NCI-H226 (cell line): ENCODE measurements at regions not wholly inside any gene's neighbourhood (a gene's known extent, or its start where the extent isn't known, plus 50 kb on each side); places are given as distances from the start of the nearest gene placed in this dataset.

Experiments used
- DNase-seq: peaks from one replicate; pipeline ENCODE4 v3.0.0-alpha.2; 2015

DNA sequence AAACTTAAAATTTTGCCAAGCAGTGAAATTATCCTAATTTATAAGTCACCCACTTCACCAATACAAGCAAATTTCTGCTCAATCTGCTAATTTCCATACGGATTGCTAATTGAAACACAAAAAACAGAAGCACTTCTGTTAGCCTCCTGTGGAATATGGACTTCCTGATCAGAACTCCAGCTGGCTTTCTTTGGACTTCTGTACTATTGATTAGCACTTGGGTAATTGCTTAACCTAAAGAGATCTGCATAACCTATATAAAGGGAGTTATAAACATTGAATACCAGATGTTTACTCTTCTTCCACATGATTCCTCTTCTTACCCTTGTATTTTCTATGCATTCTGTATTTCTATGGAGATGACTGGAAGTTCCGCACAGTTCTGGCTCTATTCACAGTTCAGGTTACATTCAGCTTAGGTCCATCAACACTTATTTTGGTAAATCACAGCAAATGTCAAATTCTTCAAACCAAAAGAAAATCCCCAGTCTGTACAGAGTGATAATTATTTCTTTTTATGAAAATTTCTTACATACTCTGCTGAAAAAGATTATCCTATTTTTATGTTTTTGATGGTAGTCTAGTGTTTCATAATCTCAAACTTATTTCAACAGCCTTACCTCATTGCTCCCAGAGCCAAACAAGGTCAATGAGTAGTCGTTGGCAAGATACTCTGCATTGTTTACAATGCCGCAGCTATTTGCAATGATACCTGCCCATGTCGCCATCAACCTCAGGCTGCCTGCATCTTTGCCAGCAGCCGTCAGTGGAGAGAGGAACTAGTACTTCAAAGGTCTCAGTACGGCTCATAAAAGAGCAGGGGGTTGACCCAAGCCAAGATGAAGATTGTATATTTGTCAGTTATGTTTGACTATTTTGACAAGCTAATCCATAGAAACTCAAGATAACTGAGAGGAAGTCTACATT is 225.6 kb downstream of the AHR start:
- peak; percentile 97 for DNase-seq

DNA sequence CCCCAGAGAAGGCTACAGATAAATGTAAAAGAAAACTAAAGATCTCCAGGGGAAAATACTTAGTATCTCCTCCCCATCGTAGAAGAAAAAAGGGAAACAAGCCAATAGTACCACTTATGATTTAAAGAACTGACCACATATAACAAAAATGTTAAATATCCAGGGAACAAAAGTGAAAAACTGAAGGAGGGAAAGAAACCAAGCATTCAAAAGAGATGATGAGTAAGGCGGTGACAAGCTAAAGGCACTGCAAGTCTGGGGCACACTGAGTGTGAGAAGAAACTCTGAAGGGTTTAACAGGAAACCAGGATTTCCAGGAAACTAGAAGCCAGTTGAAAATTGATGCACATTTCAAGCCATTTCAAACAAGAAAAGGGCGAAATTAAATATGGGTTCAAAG is 226.3 kb downstream of the AHR start:
- DNase-seq: no peak

DNA sequence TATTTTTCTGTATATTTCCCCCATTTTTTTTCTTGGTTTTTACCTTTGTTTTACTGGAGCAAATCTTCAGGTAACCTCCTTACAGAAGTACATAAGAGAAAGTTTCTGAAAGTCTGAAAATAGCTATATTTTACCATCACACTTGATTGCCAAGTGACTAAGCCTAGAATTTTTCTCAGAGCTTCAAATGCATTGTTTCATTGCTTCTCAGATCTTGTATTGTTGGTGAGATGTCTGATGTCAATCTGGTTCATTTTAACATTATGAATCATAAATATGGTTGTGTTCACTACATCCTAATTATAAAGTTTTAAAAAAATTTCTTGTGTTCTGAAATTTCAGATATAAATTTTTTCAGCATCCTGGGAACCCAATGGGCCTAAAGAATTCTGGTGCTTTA is 228.2 kb downstream of the AHR start:
- DNase-seq: no peak

DNA sequence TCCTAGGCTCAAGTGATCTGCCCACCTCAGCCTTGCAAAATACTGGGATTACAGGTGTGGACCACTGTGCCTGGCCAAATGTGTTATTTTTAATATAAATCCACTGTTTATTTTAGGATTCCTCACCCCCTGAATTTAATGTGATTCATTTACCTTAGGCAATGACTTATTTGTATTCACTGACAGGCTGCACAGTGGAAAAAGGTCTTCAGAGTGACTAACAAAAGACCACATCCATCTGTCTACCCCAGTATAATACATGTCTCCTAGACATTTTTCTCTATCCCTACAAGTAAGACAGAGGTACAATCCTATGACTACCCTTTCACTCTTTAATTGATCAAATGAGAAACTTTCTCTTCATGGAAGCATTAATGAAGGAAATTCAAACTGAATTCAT is 230.2 kb downstream of the AHR start:
- no peak for DNase-seq

DNA sequence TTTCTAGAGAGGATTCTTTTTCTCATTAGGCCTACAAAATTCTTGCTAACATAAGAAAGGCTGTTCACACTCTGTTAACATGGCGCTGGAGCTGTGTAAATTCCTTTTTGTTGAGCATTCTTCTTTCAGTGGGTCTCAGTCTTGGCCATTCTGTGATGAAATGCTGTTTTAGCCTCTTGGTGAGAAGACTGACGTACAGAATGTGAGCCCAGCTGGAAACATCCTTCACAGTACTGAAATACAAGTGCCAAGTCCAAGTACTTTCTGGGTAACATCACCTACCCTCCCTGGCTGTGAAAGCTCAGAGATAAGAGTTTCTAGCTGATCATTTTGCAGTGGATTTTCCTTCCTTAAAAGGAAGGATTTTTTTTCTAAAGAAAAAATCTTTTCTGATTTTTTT is 231.8 kb downstream of the AHR start:
- DNase-seq: peak; percentile 88

DNA sequence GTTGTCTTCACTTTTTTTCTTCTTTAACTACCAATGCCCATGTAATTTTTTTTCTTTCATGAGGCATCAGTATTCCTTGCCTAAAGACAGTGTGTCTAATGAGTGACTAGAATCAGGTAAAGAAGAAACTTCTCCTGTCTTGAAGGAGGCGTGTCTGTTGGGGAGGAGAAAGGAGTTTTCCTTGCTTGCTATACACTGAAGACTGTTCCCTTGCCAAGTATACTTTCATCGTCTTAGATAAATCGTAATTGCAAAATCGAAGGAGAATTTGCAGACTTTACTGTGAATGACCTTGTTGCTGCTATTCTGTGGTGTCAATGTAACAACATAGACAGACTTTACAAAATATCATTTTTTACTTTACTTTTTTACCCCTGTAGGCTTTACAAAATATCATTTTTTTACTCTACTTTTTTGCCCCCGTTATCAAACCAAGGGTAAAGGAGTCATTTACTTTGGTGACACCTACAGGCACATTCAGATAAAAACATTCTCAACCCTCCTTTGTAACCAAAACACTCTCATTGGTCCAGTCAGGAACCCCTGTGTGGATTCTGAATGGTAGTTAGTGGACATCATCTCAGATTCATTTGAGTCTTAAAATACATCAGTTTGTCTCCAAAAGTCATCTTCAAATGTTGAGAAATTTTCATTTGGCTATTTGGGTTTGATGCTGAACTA is 232.4 kb downstream of the AHR start:
- no peak for DNase-seq

DNA sequence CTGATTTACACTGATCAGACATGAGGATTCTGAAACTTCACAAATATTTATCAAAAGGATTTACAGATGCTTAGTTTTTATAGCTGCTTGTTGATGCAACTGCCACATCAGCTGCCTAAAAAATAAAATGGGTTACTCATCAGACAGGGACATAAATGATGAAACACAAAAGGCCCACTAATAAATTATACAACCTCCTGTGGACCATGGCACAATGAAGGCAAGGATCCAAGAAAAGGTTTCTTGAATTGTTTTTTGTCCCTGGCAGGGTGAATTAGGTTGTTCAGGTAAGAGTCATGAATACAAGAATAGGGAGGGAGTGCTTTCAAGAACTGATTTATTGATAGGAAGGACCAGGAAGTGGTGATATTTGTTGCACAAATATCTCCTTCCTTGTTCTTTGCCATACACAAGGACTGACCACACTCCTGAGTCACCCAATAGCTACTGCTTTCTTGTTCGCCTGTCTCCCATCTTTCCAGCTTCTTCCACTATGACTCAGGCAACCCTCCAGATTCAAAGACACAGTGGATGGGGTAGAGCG is 234.5 kb downstream of the AHR start:
- peak; percentile 92 for DNase-seq

DNA sequence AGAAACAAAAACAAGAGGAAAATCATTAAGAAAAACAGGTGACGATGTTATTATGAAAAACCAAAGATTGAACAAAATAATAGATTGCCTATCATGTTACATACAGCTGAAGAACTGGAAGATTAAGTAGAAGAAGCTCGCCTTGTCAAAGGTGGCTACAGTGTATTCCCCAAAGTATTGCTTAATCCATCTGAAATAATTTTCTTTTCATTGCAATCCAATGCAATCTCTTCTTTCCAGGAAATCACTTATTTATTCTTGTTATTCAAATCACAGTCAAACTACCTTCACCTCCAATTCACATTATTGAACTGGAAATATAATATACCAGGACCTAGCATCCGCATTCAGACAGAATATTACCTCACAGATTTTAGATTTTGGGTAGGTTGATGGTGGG is 235.9 kb downstream of the AHR start:
- DNase-seq: no peak

DNA sequence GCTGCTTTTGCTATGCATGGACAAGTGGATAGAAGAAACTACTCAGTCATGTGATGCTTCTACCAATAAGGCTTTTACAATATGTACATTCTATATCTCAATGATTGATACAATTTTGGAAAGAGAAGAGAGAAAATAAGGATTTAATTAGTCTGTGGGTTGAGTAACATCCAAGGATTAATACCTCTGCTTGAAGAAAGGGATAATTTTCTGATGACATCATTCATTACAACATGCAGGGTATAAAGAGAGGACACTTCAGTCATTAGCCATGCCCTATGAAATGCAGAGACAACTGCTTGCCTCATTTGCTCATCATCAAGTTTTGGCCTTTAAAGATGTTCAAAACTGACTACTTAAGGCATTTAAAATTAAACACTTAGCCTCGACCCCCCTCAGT is 237.3 kb downstream of the AHR start:
- DNase-seq: no peak

DNA sequence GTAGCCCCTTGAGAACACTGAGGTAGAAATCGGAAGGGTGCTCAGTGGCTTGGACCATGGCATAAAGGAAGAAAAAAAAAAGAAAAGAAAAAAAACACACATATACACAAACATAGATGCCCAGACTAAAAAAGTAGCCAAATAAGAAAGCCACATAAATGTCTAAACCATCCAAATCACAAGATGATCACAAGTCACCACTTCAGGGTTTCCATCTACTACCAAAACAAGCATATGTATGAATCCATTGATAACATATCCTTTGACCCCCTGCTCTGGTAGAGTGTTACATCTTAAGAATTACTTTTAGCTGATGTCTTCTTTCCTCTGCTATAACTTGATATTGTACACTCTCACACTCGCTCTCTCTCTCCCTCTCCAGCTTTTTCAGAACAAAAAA is 245.9 kb downstream of the AHR start:
- DNase-seq: no peak

DNA sequence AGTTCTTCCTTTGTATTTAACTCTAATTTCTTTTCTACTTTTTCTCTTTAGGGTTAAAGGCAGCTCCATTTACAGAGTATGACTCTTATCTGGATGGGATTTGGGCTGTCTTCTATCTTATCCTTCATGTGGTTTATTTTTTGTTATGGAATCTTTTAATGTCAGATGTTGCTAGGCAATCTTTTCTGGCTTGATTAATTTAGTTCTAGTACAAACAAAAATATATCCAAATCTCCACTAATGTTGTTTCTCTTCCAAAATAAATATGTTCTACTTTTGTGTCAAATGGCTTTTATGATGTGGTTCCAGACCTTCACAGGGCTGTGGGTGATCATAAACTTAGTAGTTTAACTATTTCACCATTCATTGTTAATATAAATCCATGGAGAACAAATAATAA is 246.9 kb downstream of the AHR start:
- DNase-seq: no peak

DNA sequence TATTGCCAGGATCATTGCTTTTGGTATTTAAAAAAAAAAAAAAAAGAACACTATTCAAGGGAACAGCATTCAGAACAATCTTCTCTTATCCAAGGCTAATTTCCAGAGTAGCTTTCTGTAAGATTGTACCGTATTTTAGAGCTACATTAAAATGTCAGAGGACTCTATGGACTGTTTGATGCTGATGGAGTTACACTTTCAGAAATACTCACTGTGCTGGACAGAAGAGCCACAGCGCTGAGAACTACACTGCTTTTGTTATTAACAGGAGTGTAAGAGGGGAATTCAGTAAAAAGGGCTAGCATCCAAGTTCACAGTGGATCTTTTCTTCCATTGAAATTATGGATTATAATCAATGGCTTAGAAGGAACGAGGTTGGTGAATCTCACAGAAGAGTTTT is 247.7 kb downstream of the AHR start:
- no peak for DNase-seq

DNA sequence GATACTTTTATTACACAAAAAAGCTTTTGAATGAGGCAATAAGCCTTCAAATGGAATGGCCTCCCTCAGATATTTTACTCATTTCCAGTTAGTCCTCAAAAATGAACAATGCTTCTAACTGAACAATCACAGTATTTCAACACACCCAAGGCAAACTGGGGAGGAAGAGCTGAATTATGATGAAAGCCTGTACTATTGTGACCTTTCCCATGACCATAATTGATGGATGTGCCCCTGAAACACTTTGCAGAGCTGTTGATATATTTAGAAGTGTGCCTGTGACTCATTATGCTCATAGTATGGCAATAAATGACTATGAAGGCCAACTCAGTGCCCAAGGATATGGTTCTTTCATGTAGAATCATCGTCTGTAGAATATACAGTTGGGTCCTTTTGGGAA is 248.1 kb downstream of the AHR start:
- peak; percentile 68 for DNase-seq

DNA sequence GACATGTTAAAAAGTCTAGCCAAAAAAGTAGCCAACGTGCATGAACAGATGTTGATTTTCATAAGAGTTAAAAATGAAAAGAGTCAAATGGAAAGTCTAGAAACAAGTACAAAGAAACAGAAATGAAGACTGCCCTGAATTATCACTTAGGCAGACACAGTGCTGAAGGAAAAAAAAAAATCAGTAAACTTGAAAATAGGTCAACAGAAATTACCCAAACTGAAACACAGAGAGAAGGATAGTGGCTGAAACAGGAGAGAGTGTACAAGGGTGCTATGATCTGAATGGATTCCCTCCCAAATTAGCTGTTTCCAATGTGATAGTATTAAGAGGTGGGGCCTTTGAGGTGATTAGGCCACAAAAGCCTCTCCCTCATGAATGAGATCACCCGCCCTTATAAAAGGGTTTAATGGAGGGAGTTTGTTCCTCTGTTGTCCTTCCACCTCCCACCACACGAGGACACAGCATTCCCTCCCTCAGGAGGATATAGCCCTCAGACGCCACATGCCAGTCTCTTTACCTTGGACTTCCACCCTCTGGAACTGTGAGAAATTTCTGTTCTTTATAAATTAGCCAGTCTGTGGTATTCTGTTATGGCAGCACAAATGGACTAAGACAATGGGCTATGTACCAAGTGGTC is 249.7 kb downstream of the AHR start:
- DNase-seq: no peak

DNA sequence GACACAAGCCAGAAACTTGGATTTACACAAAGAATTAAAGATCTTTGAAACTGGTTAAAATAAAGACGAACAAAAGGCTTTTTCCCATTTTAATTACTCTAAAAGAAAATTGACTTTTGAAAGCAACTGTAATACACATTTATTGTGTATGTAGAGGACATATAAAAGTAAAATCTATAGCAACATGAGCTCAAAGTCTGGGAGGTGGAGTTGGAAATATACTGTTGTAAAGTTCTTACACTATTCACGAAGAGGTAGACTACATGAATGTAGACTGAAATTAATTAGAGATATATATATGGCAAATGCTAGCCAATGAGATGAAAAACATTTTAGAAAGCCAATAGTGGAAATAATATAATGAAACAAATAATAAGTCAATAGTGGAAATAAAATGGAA is 251.0 kb downstream of the AHR start:
- DNase-seq: no peak

DNA sequence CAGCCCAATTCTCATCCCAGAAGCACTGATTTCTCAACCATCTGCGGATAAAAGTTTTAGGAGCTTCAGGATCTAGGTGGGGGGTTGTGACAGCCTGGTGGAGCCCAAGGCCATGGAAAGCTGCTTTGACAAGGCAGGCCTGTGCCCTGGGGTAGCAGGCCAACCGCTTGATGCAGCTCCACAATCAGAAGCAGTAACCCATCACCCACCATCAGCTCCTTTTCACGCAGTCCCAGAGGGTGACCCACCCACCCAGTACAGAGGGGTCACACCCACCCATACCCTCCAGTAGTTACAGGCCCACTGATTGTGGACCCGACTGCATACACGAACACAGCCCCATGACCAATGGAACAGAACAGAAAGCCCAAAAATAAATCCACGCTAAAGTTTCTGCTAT is 253.9 kb downstream of the AHR start:
- DNase-seq: no peak

DNA sequence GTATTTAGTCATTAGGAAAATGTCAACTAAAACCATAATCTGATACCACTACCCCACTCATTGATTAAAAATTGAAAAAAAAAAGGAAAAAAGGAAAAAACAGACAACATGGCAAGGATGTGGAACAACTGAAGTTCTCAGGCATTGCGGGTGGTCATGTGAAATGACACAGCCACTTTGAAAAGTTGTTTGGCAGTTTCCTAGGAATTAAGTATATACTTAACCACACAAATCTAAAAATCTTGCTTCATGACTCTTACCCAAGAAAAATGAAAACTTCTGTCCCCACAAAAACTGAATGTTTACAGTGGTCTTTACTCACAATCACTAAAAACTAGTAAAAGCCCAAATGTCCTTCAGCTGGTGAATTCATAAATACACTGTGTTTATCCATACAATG is 254.5 kb downstream of the AHR start:
- no peak for DNase-seq

DNA sequence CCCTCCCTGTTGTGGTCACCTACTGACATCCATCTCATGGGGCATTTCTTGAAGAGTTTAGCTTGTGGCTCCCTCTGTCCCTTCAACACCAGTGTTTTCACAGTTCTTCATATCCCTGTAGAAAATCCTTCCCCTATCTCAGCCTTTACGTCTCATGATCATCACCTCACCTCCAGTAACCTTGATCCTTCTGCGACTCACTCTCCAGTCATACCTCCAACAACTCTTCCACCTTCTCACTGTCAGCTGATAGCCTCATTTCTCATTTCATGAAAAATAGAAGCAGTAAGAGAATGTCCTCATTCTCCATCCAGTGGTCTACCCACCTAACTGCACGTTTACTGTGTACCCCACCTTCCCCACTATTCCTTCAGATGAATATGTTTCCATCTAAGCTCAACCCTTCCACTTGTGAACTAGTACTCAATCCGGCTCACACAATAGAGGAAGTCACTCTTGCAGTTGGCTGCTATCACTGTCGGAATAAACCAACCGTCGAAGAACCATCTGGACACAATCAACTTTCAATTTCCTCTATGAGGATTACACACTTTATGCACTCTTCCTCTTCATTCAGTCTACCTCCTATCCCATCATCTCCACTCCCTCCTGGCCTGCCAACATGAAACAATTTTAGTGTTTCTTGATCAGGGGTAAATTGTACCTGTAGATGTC is 256.0 kb downstream of the AHR start:
- peak; percentile 32 for DNase-seq

DNA sequence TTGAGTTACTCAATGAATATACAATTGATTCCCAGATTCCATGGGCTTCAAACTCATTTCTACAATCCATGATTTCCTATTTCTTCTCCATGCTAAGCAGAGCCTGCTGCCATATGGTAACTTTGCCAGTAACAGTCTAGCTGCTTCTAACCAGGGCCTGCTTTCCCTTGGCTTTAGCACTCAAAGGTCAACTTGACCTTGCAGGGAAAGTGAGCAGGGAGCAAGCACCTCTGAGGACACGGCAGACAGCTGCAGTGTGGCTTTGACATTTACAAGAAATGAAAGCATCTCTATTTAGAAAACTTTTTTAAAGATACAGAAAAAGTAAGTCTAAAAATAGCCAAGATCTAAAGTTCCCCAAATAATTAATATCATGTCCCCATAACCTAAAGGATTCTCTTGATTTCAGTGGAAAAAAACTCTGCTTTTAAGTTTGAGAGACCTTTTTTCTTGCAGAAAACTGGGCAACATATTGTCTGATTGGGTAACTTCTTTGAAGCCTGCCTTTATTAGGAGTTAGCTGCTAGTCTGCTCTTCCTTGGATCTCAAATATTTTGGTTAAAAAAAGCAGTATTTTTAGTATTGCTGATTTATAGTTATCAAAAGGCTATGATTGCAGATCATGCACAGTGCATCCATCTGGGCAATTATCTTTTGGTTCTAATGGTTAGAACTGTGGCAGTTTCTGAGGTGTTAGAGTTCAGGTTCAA is 257.9 kb downstream of the AHR start:
- DNase-seq: no peak

DNA sequence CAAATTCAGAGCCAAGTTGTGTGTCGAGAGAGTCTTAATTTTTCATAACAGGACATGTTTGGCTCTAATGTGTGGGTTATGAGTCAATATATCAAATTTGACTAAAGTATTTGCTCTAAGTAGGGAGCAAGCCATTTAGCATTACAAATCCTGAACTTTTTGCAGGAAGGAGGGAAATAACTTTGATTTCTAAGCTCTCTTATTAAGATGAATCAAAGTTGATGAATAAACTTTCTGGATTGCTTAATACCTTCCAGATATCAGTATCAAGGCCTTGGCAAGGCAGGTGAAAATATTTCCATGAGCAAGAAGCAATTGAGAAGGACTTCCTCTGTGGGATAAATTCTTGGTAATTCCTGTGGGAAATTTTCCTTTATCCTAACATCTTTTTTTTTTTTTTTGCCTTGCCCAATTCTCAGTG is 258.8 kb downstream of the AHR start:
- DNase-seq: peak; percentile 89

DNA sequence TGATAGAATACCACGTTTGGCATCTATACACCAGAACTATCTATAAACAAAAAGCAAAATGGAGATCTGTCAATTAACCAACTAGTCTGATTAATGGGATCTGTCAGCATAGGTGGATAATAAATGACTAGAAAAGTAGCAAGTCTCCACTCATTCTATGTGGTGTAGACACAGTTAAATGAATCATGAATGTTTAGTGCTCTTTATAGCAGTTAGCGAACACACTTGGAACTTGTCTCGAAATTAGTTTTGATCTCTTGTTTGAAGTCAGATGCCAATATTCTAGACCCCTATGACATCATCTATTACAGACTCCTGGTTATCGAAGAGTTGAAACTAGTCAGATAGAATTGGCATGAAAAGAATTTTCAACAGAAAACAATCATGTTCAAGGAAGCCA is 259.7 kb downstream of the AHR start:
- DNase-seq: no peak

DNA sequence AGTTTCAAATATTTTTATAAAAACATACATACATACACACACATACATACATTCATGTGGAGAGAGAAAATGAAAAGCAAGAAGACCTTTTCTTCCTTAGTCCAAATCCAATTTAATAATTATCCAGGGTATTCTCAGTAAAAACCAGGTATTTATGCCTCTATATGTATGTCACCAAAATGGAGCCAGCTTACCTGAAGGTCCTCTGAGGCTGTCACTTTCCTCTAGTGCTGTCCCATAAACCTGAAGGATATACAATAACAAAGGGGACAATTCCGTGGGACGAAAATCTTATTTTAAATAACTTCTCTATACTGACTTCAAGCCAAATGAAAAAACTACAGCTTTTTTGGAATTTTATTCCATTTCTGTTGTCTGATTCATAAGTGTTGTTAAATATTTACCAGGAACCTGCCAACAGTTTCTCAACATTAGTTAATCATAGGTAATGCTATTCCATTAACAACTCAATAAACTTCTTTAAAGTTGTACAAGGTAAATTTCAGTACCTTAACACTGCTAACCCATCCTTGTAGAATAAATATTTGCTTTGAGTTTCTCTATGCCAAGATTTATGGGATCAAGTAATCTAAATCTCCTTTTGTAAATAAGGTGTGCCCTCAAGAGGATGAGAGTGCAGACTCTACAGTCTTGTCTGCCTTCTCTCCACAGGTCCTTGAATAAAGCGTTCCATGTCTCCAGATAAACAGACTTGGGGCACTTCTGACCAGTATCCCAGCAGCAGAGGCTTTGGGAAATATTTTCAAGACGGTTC is 260.3 kb downstream of the AHR start:
- no peak for DNase-seq
